Gastroesophageal sphincter (tissue), 4 donors: ENCODE measurements at regions not wholly inside any gene's neighbourhood (a gene's known extent, or its start where the extent isn't known, plus 50 kb on each side); places are given as distances from the start of the nearest gene placed in this dataset.

Experiments used
- ATAC-seq: fragments of 150-250 bp; one replicate; pipeline ENCODE4 v1.9.1; 2016; ENCODE audit warnings: mild to moderate bottlenecking, moderate library complexity
- H3K27ac ChIP-seq, 4 donors: fragments of 200-600 bp; sonication (generic) in 3 of 4; 1 replicate in 3 of 4; 2 replicates in 1 of 4; pipeline ENCODE4 v1.5.1; 2016 to 2019
- H3K27me3 ChIP-seq: fragments of 200-600 bp; sonication (generic); one replicate; pipeline ENCODE4 v1.5.1; 2019
- H3K36me3 ChIP-seq, 2 donors: fragments of 200-600 bp; sonication (generic); one replicate each; pipeline ENCODE4 v1.5.1; 2019; ENCODE audit warnings: control low read depth in 1 of 2
- H3K4me1 ChIP-seq, 3 donors: fragments of 200-600 bp; sonication (generic); 1 replicate in 2 of 3; 2 replicates in 1 of 3; pipeline ENCODE4 v1.5.1; 2016 to 2019; ENCODE audit warnings: control low read depth in 2 of 3
- H3K4me3 ChIP-seq, 2 donors: fragments of 200-600 bp; sonication (generic); one replicate each; pipeline ENCODE4 v1.5.1; 2019; ENCODE audit warnings: mild to moderate bottlenecking in 1 of 2, moderate library complexity in 1 of 2
- H3K9me3 ChIP-seq, 3 donors: fragments of 200-600 bp; sonication (generic); one replicate each; pipeline ENCODE4 v1.5.1; 2017 to 2019; ENCODE audit warnings: control low read depth in 2 of 3
- CTCF ChIP-seq, 4 experiments: fragments of 200-600 bp in 2 of 4; fragments of 450-650 bp in 2 of 4; sonication (generic) in 1 of 4; IDR thresholded peaks; one replicate each; pipeline ENCODE4 v1.5.1; 2017 to 2019; ENCODE audit warnings: antibody characterized with exemption in 4 of 4, mild to moderate bottlenecking in 2 of 4, moderate library complexity in 2 of 4
- EP300 ChIP-seq: sonication (generic); formaldehyde crosslinking; IDR thresholded peaks from one replicate; pipeline ENCODE4 v1.6.1; 2017; ENCODE audit warnings: antibody characterized with exemption, mild to moderate bottlenecking
- POLR2A ChIP-seq, 2 donors: fragments of 450-650 bp; IDR thresholded peaks; one replicate each; pipeline ENCODE4 v1.6.1; 2017; ENCODE audit warnings: antibody characterized with exemption in 2 of 2, mild to moderate bottlenecking in 2 of 2, moderate library complexity in 1 of 2
- POLR2AphosphoS5 ChIP-seq: sonication (generic); formaldehyde crosslinking; IDR thresholded peaks from one replicate; pipeline ENCODE4 v1.6.1; 2017; ENCODE audit warnings: antibody characterized with exemption
- WGBS, 2 donors: methylation state at CpG; one replicate each; pipeline ENCODE4 v1.1.5; 2018; ENCODE audit warnings: low coverage in 1 of 2; 5-methylcytosine and 5-hydroxymethylcytosine counted together

DNA sequence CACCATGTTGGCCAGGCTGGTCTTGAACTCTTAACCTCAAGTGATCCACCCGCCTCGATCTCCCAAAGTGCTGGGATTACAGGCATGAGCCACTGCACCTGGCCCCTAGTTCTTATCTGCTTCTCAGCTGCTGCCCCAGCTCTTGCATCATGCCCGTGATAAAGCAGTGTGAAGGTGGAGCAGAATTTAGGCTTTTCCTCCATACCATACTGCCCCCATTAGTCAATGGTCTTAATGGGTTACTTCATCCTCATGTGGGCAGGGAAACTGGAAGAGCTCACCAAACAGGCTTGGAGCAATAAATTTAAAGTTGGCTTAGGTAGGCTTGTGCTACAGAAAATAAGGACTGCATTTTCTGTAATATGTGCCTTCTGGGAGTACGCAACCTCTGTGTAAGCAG is 636.9 kb upstream of the BOD1L1 start:
- Histone ChIP-seq H3K27ac (no peak overlapping the region), H3K4me3 (no peak overlapping the region), H3K4me1 (no peaks in the 10 kb centered on the region), H3K27me3 (no peaks in the 10 kb centered on the region), H3K9me3 (no peaks in the 10 kb centered on the region), H3K36me3 (no peaks in the 10 kb centered on the region)
- whole genome bisulfite sequencing, 2 donors: 86 to 100% methylated on average over 1 of the region's 4 CpGs
- ATAC-seq: no peak
- no peak for TF ChIP-seq EP300

- 65 to 78% methylated on average over 2 to 4 of the region's 5 CpGs for WGBS, 2 donors
- no peak for TF ChIP-seq POLR2A (IDR thresholded peaks at IDR 0.05)
- TF ChIP-seq EP300: no peak
- TF ChIP-seq CTCF (IDR thresholded peaks at IDR 0.05): no peak
- TF ChIP-seq POLR2AphosphoS5: no peak
Measured at GRCh38 chr4:14265651-14266050, 638.1 kb upstream of the BOD1L1 start.

GRCh38 chr4:14267373-14268060 is 640.0 kb upstream of the BOD1L1 start:
- TF ChIP-seq CTCF (IDR thresholded peaks at IDR 0.05) (no peak), POLR2AphosphoS5 (no peak), EP300 (no peak), POLR2A (IDR thresholded peaks at IDR 0.05) (no peak)
- WGBS, 2 donors: 74 to 86% methylated on average over 8 to 9 of the region's 9 CpGs

More at GRCh38 chr4:14265651-14266050, 638.1 kb upstream of the BOD1L1 start:
- Histone ChIP-seq H3K36me3 (no peaks in the 10 kb centered on the region), H3K27me3 (no peaks in the 10 kb centered on the region), H3K4me1 (no peaks in the 10 kb centered on the region), H3K27ac (no peak overlapping the region), H3K4me3 (no peak overlapping the region), H3K9me3 (no peaks in the 10 kb centered on the region)
- no peak for ATAC-seq

GRCh38 chr4:14269824-14270223 is 642.3 kb upstream of the BOD1L1 start:
- no peak for ATAC-seq
- TF ChIP-seq EP300 (no peak), POLR2A (IDR thresholded peaks at IDR 0.05) (no peak), CTCF (IDR thresholded peaks at IDR 0.05) (no peak), POLR2AphosphoS5 (no peak)

More at GRCh38 chr4:14267373-14268060, 640.0 kb upstream of the BOD1L1 start:
- Histone ChIP-seq H3K27ac (no peak overlapping the region), H3K4me1 (no peaks in the 10 kb centered on the region), H3K9me3 (no peaks in the 10 kb centered on the region), H3K36me3 (no peaks in the 10 kb centered on the region), H3K4me3 (no peak overlapping the region), H3K27me3 (no peaks in the 10 kb centered on the region)
- ATAC-seq: no peak

DNA sequence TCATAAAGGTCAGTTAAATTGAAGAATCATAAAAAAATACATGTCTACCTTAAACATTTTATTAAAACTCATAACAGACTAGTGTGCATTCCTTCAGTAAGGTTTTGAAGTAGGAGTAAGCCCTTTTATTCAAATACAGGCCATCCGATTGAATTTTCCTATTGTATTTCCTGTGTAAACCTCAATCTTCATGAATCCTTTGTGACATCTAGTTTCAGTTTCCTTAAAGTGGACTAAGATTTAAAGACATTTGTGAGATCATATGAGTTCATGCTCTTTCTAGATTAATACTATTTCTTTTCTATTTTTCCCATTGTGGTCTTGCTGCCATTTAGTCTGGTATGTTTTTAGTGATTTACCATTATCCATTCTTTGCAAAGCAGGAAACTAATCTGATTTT is 644.7 kb upstream of the BOD1L1 start:
- Histone ChIP-seq H3K4me1 (no peaks in the 10 kb centered on the region), H3K9me3 (no peaks in the 10 kb centered on the region), H3K36me3 (no peaks in the 10 kb centered on the region), H3K27me3 (no peaks in the 10 kb centered on the region), H3K27ac (no peak overlapping the region), H3K4me3 (no peak overlapping the region)
- WGBS, 2 donors: 47 to 92% methylated on average over 1 of the region's 1 CpG
- no peak for TF ChIP-seq POLR2A (IDR thresholded peaks at IDR 0.05)
- TF ChIP-seq POLR2AphosphoS5: no peak
- TF ChIP-seq CTCF (IDR thresholded peaks at IDR 0.05): no peak
- TF ChIP-seq EP300: no peak
- no peak for ATAC-seq

More at GRCh38 chr4:14269824-14270223, 642.3 kb upstream of the BOD1L1 start:
- no peak overlapping the region for H3K4me3 ChIP-seq
- H3K27ac ChIP-seq: no peak overlapping the region
- no peaks in the 10 kb centered on the region for H3K36me3 ChIP-seq
- no peaks in the 10 kb centered on the region for H3K27me3 ChIP-seq
- H3K4me1 ChIP-seq: no peaks in the 10 kb centered on the region
- no peaks in the 10 kb centered on the region for H3K9me3 ChIP-seq
- WGBS, 2 donors: 44 to 57% methylated on average over 3 of the region's 3 CpGs
